Activated CD4-positive, CD25-positive, alpha-beta regulatory T cell treated with anti-CD3 and anti-CD28 coated beads, Interleukin-2, amount 50 U/mL, for 72 hours (primary cell): ENCODE measurements at regions not wholly inside any gene's neighbourhood (a gene's known extent, or its start where the extent isn't known, plus 50 kb on each side); places are given as distances from the start of the nearest gene placed in this dataset.
"Not testable (repeated sequence)": the region's sequence is repeated elsewhere in the genome, so short reads cannot be mapped to it uniquely, and the experiment has no call there.

ENCODE experiments used
- DNase-seq: peaks from one replicate; pipeline ENCODE4 v3.0.0; 2021

DNA sequence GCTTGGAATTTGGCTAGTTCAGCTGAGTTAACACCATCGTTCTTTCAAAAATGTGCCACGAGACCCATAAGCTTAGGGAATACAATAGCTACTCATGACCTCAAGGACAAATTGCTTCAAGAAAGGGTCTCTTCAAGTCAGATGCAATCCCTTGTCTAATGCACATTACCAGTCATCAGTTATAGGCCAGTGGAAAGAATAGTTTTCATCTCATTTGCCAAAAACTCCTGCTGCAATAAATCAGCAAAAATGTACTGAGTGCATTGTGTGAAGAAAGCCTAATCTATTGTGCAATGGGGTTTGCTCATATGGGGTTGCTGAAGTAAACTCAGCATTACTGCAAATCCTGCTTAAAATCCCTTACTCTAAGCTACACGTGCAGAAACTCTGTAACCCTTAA lies 208.3 kb upstream of the NBEA start:
- DNase-seq, result no peak

GRCh38 chr13:34734932-34735331 lies 207.1 kb upstream of the NBEA start:
- DNase-seq, result no peak

GRCh38 chr13:34738254-34738992 lies 203.6 kb upstream of the NBEA start:
- no peak for DNase-seq

GRCh38 chr13:34747056-34747455 lies 195.0 kb upstream of the NBEA start:
- DNase-seq, result not testable (repeated sequence)

- no peak for DNase-seq
Observed at GRCh38 chr13:34747507-34747906, 194.6 kb upstream of the NBEA start.

GRCh38 chr13:34748073-34748472 lies 194.0 kb upstream of the NBEA start:
- DNase-seq, result no peak

DNA sequence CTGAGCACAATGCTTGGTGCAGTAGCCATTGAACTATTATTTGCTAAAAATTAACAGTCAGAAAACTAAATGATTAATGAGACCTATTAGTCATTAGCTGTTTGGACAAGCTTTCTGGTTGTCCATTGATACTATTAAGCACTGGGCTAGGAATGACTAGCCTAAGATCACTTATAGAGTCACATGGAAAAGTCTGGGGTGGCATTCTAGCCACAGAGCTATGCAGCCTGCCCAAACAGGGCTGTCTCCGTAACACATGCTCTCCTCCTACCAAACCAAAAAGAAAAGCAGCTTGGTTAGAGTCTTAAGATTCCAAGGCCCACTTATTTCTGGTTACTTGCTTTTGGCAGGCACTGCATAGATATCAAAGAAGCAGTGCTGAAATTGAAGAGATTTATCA lies 193.5 kb upstream of the NBEA start:
- DNase-seq, result no peak

- DNase-seq, result no peak
Observed at GRCh38 chr13:34749046-34749445, 193.0 kb upstream of the NBEA start.

- no peak for DNase-seq
Observed at GRCh38 chr13:34750078-34750931, 191.8 kb upstream of the NBEA start.

DNA sequence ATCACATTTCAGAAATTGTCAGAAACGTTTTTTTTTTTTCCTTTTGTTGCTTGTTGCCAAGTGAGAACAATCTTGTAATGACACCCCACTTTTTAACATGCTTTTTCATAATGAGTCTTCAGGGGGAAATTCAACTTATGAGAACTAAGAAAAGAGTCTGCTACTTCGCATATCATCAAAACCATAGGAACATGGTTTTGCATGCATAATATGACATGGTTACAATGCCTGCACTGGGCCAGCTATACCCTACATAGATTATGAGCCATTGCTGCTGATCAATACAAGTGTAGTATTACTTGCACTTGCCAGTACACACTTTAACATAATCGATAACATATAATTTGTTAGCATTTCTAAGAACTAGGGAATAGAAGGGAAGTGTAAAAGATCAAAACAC lies 191.0 kb upstream of the NBEA start:
- DNase-seq, result no peak

GRCh38 chr13:34751492-34751891 lies 190.6 kb upstream of the NBEA start:
- DNase-seq, result no peak

GRCh38 chr13:34752283-34752960 lies 189.6 kb upstream of the NBEA start:
- DNase-seq, result no peak

- DNase-seq, result no peak
Observed at GRCh38 chr13:34756136-34756535, 185.9 kb upstream of the NBEA start.

DNA sequence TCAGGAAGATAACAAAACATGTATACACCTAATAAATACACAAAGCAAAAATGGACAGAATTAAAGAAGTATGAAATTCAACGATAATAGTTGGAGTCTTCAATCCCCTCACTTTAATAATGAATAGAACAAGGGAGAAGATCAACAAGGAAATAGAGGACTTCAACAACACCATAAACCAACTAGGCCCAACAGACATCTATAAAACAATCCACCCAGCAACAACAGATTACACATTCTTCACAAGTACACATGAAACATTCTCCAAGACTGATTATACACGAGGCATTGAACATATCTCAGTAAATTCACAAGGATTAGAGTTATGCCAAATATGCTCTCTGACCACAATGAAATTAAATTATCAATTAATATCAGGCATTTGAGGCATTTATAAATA lies 185.5 kb upstream of the NBEA start:
- DNase-seq, result no peak

DNA sequence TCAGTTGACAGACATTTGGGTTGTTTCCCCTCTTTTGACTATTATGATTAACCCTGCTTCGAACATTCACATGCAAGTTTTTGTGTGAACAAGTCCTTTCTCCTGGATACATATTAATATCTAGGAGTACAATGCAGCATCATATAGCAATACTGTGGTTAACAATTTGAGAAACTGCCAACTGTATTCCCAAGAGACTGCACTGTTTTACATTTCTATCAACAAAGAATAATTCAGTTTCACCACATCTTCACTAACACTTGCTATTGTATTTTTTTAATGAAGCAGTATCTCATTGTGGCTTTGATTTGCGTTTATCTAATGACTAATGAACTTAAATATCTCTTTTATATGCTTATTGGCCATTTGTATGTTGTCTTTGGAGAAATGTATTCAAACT lies 184.6 kb upstream of the NBEA start:
- no peak for DNase-seq

DNA sequence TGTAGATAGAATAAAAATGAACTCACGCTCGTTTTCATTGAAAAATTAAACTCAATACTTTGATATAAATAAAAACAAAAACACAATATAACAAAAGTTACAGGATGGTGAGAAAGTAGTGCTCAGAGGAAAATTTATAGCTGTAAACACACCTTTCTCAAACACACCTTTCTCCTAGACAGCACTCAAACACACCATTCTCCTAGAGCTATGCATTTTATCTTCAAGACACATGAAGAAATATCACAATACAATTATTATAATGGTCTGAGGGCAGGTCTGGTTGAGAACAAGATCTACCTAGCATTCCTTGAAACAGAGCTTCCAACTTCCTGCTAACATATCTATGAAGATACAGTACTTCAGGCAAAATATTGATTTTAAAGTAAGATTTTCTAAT lies 183.4 kb upstream of the NBEA start:
- no peak for DNase-seq

DNA sequence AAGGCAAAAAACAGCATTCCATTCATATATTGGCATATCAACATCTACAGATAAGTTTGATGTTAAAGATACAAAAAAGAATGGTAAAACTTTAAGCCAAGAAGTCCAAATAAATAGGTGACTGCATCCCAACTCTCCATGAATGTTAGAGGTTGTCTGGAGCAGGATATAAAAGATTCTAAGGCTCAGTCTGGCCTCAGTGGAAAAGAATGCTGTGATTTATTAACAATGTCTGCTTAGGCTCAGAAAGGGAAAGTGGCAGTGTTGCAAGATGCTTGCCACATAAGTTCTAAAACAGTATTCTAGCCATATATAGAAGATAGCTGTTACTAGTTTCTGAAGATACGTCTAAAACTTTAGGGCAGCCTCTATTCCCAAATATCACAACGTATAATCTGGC lies 179.8 kb upstream of the NBEA start:
- DNase-seq, result no peak

DNA sequence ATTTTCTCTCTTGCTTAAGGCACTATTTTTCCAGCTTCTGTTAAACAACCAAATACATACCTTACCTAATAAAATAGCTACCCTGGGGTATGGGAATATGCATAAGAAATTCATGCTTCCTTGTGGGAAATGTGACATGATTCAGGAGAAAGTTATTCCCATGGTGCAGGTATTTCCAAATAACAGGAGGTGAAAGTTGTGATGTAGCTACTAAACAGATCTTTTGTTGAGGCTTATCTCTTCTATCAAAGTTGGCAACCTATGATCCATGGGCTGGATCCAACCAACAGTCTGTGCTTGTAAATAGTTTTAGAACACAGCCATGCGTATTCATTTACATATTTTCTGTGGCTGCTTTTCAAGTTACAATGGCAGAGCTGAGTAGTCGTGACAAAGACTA lies 177.8 kb upstream of the NBEA start:
- no peak for DNase-seq

DNA sequence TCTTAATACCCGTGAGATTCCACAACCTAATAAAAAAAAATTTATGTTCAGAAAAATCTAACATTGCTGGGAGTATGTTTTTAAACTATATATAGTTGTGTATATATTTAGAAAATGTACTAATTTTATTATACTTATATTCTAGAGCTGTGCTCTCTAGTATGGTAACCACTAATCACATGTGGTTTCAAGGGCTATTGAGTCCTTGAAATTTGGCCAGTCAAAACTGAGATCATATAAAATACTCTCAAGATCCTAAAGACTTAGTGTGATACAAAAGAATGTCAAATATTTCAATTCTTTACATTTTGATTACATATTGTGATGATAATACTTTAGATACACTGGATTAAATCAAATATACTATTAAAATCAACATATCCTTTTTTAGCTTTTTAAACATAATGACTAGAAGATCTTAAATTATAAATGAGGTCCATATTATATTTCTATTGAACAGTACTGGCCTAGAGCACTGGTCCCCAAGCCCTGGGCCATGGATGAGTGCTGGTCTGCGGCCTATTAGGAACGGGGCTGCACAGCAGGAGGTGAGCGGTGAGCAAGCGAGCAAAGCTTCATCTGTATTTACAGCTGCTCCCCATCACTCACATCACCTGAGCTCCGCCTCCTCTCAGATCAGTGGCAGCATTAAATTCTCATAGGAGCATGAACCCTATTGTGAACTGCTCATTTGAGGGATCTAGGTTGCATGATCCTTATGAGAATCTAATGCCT lies 176.5 kb upstream of the NBEA start:
- DNase-seq, result no peak

GRCh38 chr13:34767778-34768177 lies 174.3 kb upstream of the NBEA start:
- DNase-seq, result no peak

GRCh38 chr13:34772206-34772605 lies 169.9 kb upstream of the NBEA start:
- no peak for DNase-seq

DNA sequence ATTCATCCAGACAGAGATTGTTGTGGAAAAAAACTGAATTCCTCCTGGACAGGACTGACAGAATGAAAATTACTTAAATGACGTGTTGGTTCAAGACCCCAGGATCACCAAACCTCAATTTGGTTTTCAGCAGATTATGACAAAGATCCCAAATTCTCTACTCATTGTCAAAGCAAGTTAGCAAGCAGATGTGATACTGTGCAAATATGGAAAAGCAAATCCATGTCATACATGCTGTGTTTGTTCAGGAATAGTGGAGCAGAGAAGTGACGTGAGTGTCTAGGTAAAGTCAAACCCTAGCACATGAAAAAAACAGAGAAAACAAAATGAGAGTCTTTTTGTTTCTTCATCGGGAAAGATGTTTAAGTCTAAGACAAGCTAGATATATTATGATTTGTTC lies 169.2 kb upstream of the NBEA start:
- no peak for DNase-seq

GRCh38 chr13:34776390-34776981 lies 165.6 kb upstream of the NBEA start:
- DNase-seq, result no peak
